ENCODE measurements at regions not wholly inside any gene's neighbourhood (a gene's known extent, or its start where the extent isn't known, plus 50 kb on each side); places are given as distances from the start of the nearest gene placed in this dataset.

GRCh38 chr6:138007014-138007472 lies 100.2 kb downstream of the PERP start:
- no peak for DNase-seq (ENCODE audit: low read depth)

DNA sequence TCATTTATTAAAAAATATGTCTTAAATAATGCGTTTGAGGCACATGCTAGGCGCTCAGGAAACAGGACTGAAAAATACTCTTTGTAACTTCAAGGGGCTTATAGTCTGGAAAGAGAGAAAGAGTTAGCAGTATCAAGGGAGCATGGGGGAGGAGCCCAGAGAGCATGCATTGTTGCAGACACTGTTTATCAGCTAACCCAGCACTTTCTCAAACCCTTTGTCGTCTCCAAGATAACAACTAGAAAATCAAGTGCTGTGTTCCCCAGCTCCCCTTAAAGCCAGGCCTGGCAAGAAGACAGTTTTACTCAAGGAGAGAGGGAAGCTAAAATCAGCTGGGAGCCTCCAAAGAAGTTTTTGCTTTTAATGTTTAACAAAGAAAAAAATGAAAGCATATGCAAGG lies 98.4 kb downstream of the PERP start:
- DNase-seq (ENCODE audit: low read depth), result no peak

- DNase-seq (ENCODE audit: low read depth), result peak; percentile 54
These were observed 95.8 kb downstream of the PERP start for GRCh38 chr6:138011413-138011812.

DNA sequence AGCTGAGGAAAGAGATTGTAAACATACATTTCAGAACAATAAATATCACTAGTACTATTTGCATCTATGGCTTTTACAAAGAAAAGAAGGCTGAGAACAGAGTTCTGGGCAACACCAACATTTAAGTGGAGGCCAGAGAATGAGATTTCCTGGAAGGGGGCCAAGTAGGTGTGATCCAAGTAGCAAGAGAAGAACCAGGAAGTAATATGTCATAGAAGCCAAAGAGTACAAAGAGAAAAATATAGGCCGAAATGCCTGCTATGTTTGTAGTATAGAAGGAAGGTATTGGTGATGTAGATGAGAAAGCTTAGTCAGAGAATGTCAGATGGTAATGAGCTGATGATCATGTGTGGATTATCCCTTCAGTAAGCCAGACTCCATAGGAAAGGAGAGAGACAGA lies 94.5 kb downstream of the PERP start:
- DNase-seq (ENCODE audit: low read depth), result no peak

- no peak for DNase-seq (ENCODE audit: low read depth)
These were observed 93.3 kb downstream of the PERP start for GRCh38 chr6:138013959-138014358.

GRCh38 chr6:138017166-138017757 lies 90.0 kb downstream of the PERP start:
- no peak for DNase-seq (ENCODE audit: low read depth)

- DNase-seq (ENCODE audit: low read depth), result no peak
These were observed 88.9 kb downstream of the PERP start for GRCh38 chr6:138018297-138018696.

DNA sequence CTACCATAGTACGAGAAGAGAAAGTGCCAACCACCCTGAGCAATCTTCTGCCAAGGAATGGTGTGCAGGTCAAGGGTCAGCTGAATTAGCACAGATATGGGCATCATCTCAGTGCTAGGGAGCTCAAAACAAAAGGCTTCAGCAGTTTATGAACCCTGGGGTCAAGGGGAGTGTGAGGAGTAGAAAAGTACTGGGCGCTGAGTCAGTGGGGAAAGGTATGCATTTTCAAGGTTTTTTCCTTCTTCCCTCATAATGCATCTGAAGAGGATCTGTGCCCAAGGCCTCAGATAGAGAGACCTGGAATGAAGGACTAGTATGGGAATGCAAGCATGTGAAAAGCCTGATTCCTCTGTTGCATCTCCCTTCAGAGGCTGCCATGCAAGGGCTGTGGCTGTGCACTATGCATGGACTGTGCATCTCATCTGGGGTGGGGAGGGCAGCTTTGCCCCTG lies 81.7 kb downstream of the PERP start:
- no peak for DNase-seq (ENCODE audit: low read depth)

GRCh38 chr6:138026342-138026741 lies 80.9 kb downstream of the PERP start:
- no peak for DNase-seq (ENCODE audit: low read depth)

- no peak for DNase-seq (ENCODE audit: low read depth)
These were observed 78.3 kb downstream of the PERP start for GRCh38 chr6:138028893-138029292.

DNA sequence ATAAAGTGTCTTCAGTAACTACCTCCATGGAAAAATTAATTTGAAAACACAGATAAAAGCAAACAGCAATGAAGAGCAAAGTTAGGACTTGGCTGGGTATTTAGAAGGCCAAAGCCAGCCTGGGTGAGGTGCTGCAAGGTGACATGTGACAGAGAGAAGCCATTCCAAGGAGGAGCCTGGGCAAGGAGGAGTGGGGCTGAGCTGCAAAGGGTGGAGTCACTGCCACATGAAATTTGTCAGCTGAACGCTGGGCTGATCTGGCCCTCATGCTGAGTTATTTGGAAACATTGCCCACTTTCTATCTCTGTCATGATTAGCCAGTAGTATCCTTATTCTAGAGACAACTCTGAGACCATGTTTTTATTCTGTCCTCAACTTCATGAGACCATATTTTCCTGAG lies 76.3 kb downstream of the PERP start:
- no peak for DNase-seq (ENCODE audit: low read depth)

- DNase-seq (ENCODE audit: low read depth), result no peak
These were observed 75.8 kb downstream of the PERP start for GRCh38 chr6:138031417-138031816.

GRCh38 chr6:138031850-138032249 lies 75.4 kb downstream of the PERP start:
- no peak for DNase-seq (ENCODE audit: low read depth)

GRCh38 chr6:138032571-138032970 lies 74.6 kb downstream of the PERP start:
- no peak for DNase-seq (ENCODE audit: low read depth)

DNA sequence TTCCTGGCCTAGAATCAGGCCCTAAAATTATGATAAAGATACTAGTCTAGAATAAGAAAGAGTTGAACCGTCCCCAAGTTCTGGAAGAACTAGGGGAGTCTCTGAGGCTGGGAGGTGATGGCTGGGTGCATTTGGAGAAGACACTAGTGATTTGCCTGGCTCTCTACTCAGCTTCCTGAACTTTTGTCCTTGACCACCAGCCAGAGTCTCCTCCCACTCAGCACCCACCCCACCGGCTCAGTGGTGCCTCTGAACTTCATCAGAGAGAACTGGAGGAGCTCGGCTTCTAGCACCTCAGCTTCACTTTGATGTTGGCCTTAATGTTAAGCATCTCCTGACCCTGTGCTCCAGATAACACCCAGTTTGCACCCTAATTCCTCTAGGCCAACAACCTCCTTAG lies 73.0 kb downstream of the PERP start:
- DNase-seq (ENCODE audit: low read depth), result no peak

DNA sequence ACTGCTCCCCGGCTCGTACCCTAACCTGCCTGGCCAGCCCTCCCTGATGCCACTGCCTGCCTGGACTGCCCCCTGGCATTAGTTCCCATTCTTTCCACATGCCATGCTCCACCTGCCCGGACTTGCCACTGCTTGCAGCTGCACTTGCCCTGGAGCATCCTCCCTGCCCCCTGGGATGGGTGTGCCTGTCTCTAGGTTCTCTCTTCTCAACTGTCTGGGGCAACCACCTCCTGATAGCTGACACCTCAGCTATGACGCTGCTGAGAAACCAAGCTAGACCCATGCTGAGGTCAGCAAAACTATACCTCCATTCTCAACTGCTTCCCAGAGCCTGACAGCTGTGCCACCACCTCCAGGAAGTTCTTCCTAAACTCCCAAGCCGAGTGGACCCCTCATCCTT lies 72.1 kb downstream of the PERP start:
- DNase-seq (ENCODE audit: low read depth), result no peak

GRCh38 chr6:138036111-138036510 lies 71.1 kb downstream of the PERP start:
- DNase-seq (ENCODE audit: low read depth), result no peak

DNA sequence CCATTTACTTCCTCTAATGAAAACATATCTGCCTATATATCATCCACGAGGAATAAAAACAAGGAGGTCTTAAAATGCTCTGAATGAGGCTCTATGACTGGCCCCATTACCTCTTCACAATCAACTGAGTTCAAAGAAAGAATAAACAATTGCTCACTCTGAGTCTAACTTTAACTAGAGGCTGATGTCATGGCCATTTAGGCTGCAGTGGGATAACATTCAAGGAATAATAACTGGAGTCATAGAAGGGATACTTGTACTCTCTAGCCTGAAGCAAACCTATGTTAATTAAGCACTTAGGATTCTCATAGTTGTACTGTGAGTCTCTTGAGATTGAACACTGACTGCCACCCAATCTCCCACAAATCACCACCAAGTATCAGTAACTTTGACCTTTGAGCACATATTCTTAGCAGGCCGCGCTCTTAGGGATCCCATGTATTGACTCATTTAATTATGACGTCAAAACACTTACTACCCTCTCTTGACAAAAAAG lies 70.2 kb downstream of the PERP start:
- no peak for DNase-seq (ENCODE audit: low read depth)

GRCh38 chr6:138038142-138038870 lies 68.9 kb downstream of the PERP start:
- no peak for DNase-seq (ENCODE audit: low read depth)
